ENCODE measurements at regions not wholly inside any gene's neighbourhood (a gene's known extent, or its start where the extent isn't known, plus 50 kb on each side); places are given as distances from the start of the nearest gene placed in this dataset.

- Histone ChIP-seq H3K27ac (no peak overlapping the region), H3K4me3 (no peak overlapping the region), H3K27me3 (no peaks in the 10 kb centered on the region), H3K36me3 (no peaks in the 10 kb centered on the region), H3K4me1 (no peaks in the 10 kb centered on the region), H3K9me3 (no peaks in the 10 kb centered on the region)
- no peak for ATAC-seq
- no peak for DNase-seq
- intact Hi-C loops (cut with DNase I), result no loop called here
- TF ChIP-seq CTCF (IDR thresholded peaks at IDR 0.05), result no peak
Measured at GRCh38 chr3:102571006-102571405, 136.2 kb downstream of the ZPLD1 start.

- H3K4me3 ChIP-seq, result no peak overlapping the region
- H3K4me1 ChIP-seq, result no peaks in the 10 kb centered on the region
- no peak overlapping the region for H3K27ac ChIP-seq
- no peaks in the 10 kb centered on the region for H3K9me3 ChIP-seq
- no peaks in the 10 kb centered on the region for H3K27me3 ChIP-seq
- TF ChIP-seq CTCF (IDR thresholded peaks at IDR 0.05), result no peak
- no peaks in the 10 kb centered on the region for H3K36me3 ChIP-seq
- intact Hi-C loops (cut with DNase I), result no loop called here
- ATAC-seq (no peak), DNase-seq (no peak)
Measured at GRCh38 chr3:102571720-102572384, 137.0 kb downstream of the ZPLD1 start.

- ATAC-seq (no peak), DNase-seq (no peak)
- TF ChIP-seq CTCF (IDR thresholded peaks at IDR 0.05), result no peak
- intact Hi-C loops (cut with DNase I), result no loop called here
- no peak overlapping the region for H3K27ac ChIP-seq
- no peaks in the 10 kb centered on the region for H3K27me3 ChIP-seq
- H3K9me3 ChIP-seq, result no peaks in the 10 kb centered on the region
- H3K36me3 ChIP-seq, result no peaks in the 10 kb centered on the region
- no peaks in the 10 kb centered on the region for H3K4me1 ChIP-seq
- H3K4me3 ChIP-seq, result no peak overlapping the region
Measured at GRCh38 chr3:102573483-102574028, 138.7 kb downstream of the ZPLD1 start.

- Histone ChIP-seq H3K4me1 (no peaks in the 10 kb centered on the region), H3K27ac (no peak overlapping the region), H3K27me3 (no peaks in the 10 kb centered on the region), H3K36me3 (no peaks in the 10 kb centered on the region), H3K4me3 (no peak overlapping the region), H3K9me3 (no peaks in the 10 kb centered on the region)
- TF ChIP-seq CTCF (IDR thresholded peaks at IDR 0.05), result no peak
- intact Hi-C loops (cut with DNase I), result no loop called here
- DNase-seq, result no peak
- no peak for ATAC-seq
Measured at GRCh38 chr3:102574355-102574754, 139.5 kb downstream of the ZPLD1 start.

- DNase-seq (no peak), ATAC-seq (no peak)
- no peaks in the 10 kb centered on the region for H3K36me3 ChIP-seq
- no peaks in the 10 kb centered on the region for H3K4me1 ChIP-seq
- no peak overlapping the region for H3K27ac ChIP-seq
- no peak overlapping the region for H3K4me3 ChIP-seq
- H3K27me3 ChIP-seq, result no peaks in the 10 kb centered on the region
- no peaks in the 10 kb centered on the region for H3K9me3 ChIP-seq
- no peak for TF ChIP-seq CTCF (IDR thresholded peaks at IDR 0.05)
- intact Hi-C loops (cut with DNase I), result no loop called here
Measured at GRCh38 chr3:102576651-102577050, 141.8 kb downstream of the ZPLD1 start.

Data from upper lobe of right lung (tissue), 1 donor.